Muscle layer of duodenum (tissue), 2 donors: ENCODE measurements at regions not wholly inside any gene's neighbourhood (a gene's known extent, or its start where the extent isn't known, plus 50 kb on each side); places are given as distances from the start of the nearest gene placed in this dataset.

Source experiments
- H3K27ac ChIP-seq: one replicate; pipeline ENCODE4 v1.7.0; 2013; ENCODE audit warnings: mild to moderate bottlenecking, low read length
- H3K27me3 ChIP-seq: one replicate; pipeline ENCODE4 v1.7.0; 2013; ENCODE audit warnings: low read depth, mild to moderate bottlenecking, control low read depth, low read length
- H3K36me3 ChIP-seq, 2 donors: one replicate each; pipeline ENCODE4 v1.7.0; 2013; ENCODE audit warnings: low read length in 2 of 2, control low read depth in 1 of 2, mild to moderate bottlenecking in 1 of 2; ENCODE audit not compliant: insufficient read depth in 2 of 2, control insufficient read depth in 1 of 2
- H3K4me1 ChIP-seq, 2 donors: one replicate each; pipeline ENCODE4 v1.7.0; 2013; ENCODE audit warnings: low read length in 2 of 2, mild to moderate bottlenecking in 2 of 2, control low read depth in 1 of 2, moderate library complexity in 1 of 2; ENCODE audit not compliant: insufficient read depth in 2 of 2, control insufficient read depth in 1 of 2
- H3K4me3 ChIP-seq, 2 donors: one replicate each; pipeline ENCODE4 v1.7.0; 2013; ENCODE audit warnings: low read length in 2 of 2, low read depth in 1 of 2, mild to moderate bottlenecking in 1 of 2
- H3K9me3 ChIP-seq, 2 donors: one replicate each; pipeline ENCODE4 v1.7.0; 2013; ENCODE audit warnings: low read length in 2 of 2, control low read depth in 1 of 2, mild to moderate bottlenecking in 1 of 2; ENCODE audit not compliant: control insufficient read depth in 1 of 2
- donor health status: healthy.

DNA sequence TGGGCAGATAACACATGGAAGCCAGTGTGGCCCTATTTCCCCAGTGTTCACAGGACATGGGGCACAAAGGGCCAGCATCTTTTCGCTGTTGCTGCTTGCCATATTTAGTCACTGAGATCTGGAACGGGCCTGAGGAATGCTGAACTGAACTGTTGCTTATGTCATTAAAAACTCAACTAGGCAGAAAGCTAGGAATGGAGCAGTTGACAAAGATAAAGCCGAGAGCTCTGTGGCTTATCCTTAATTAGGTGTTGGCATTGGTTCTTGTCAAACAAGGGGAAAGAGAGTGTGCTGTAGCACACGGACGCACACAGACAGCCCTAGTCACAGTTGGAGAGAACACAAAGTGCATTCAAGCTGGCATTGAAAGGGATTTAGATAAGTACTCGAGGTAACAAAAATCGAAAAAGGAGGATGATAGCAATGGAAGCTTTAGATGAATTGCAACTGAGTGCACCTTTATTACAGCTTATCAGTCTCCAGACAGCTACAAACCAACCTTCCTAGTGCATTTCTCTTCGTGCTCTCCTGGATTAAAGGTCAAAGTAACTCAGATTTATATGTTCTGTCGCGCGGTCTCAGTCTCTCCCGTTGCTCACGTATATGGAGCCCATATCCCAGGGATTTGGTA is 450.2 kb upstream of the ZNF608 start:
- Histone ChIP-seq H3K27me3 (no peaks in the 10 kb centered on the region), H3K27ac (no peak overlapping the region), H3K4me1 (peaks cover 8 to 24% of the 10 kb centered on the region in 2 donors), H3K9me3 (no peaks in the 10 kb centered on the region), H3K4me3 (no peak overlapping the region), H3K36me3 (no peaks in the 10 kb centered on the region)

GRCh38 chr5:125197321-125197720 is 450.9 kb upstream of the ZNF608 start:
- no peak overlapping the region for H3K27ac ChIP-seq
- H3K9me3 ChIP-seq, result no peaks in the 10 kb centered on the region
- H3K4me1 ChIP-seq, result peaks cover 8 to 24% of the 10 kb centered on the region in 2 donors
- no peaks in the 10 kb centered on the region for H3K27me3 ChIP-seq
- no peaks in the 10 kb centered on the region for H3K36me3 ChIP-seq
- no peak overlapping the region for H3K4me3 ChIP-seq

- Histone ChIP-seq H3K4me1 (peaks cover 8 to 24% of the 10 kb centered on the region in 2 donors), H3K9me3 (no peaks in the 10 kb centered on the region), H3K36me3 (no peaks in the 10 kb centered on the region), H3K4me3 (no peak overlapping the region), H3K27ac (no peak overlapping the region), H3K27me3 (no peaks in the 10 kb centered on the region)
These were observed 452.0 kb upstream of the ZNF608 start for GRCh38 chr5:125198270-125198974.

DNA sequence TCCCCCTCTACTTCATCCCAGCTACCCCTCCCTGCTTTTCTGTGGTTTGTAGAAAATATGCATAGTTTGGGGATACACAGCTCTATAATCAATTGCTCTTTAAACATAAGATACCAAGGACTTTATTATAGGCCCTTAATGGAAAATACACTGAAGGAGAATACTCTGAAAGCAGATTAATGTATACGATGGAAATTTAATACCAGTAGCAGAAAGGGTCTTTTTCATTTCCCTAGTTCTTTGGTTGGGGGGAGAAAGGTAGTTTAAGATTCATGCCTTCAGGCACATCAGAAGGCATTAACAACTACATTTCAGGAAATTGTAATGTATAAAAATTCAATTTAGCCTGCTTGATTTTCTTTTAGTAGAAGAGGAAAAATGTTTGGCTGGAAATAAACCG is 452.9 kb upstream of the ZNF608 start:
- no peaks in the 10 kb centered on the region for H3K36me3 ChIP-seq
- no peaks in the 10 kb centered on the region for H3K27me3 ChIP-seq
- H3K4me1 ChIP-seq, result peaks cover 8 to 24% of the 10 kb centered on the region in 2 donors
- no peaks in the 10 kb centered on the region for H3K9me3 ChIP-seq
- no peak overlapping the region for H3K27ac ChIP-seq
- no peak overlapping the region for H3K4me3 ChIP-seq

- no peak overlapping the region for H3K27ac ChIP-seq
- H3K4me3 ChIP-seq, result peak overlapping the region; percentile 34 to 51
- H3K4me1 ChIP-seq, result peaks cover 8 to 24% of the 10 kb centered on the region in 2 donors
- no peaks in the 10 kb centered on the region for H3K36me3 ChIP-seq
- no peaks in the 10 kb centered on the region for H3K9me3 ChIP-seq
- H3K27me3 ChIP-seq, result no peaks in the 10 kb centered on the region
These were observed 453.8 kb upstream of the ZNF608 start for GRCh38 chr5:125199968-125200865.

DNA sequence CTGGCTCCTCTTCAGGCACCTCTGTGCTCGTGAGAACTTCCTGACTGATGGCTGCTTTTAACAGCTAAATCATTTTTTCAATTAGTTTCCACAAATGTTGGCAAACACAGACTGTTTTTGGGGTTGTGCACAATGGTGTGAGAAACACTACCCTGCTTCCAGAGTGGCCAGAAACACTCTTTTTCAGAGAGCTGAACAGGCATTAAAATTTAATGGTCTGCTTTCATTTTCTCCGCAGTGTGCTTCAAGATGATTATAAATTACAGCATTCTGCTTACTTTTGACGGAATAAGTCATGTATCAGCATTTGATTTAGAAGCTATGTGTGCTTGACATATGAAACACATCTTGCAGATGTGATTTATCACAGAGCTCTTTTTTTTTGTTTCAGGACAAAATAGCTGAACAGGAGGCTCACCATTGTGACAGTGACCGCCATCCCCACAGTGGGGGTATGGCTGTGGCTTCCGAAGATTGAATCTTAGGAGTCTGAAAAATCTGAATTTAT is 454.5 kb upstream of the ZNF608 start:
- Histone ChIP-seq H3K36me3 (no peaks in the 10 kb centered on the region), H3K9me3 (no peaks in the 10 kb centered on the region), H3K27me3 (no peaks in the 10 kb centered on the region), H3K4me1 (peaks cover 8 to 24% of the 10 kb centered on the region in 2 donors), H3K4me3 (peak overlapping the region; percentile 34 to 51), H3K27ac (no peak overlapping the region)

DNA sequence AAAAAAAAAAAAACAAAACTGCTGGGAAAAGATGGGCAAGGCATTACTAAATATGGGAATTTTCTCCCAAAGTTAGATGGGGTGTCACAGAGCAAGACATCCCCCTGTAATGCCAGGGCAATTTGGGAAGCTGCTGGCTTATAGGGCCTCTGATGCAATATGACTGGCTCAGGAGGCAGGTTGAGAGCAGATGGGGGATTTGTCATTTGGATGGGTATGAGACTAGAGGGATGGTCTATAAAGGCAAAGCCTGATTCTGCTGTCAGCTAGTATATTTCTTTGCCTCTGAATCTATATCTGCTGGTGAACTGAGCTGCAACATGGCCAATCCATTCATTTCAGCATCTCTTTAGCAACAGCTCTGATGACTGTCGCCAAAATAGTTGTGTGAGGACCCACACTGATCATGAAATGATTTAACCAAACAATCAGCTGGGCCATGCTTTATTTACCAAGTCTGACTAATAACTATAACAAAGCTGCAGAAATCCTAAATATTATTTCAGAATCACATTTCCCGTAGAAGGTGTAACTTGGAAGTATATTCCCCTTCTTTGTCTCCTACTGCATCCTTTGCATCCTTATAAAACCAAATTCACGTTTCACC is 455.1 kb upstream of the ZNF608 start:
- H3K27me3 ChIP-seq, result no peaks in the 10 kb centered on the region
- no peaks in the 10 kb centered on the region for H3K9me3 ChIP-seq
- peaks cover 8 to 21% of the 10 kb centered on the region in 2 donors for H3K4me1 ChIP-seq
- no peak overlapping the region for H3K27ac ChIP-seq
- H3K36me3 ChIP-seq, result no peaks in the 10 kb centered on the region
- H3K4me3 ChIP-seq, result no peak overlapping the region

- no peaks in the 10 kb centered on the region for H3K27me3 ChIP-seq
- H3K9me3 ChIP-seq, result no peaks in the 10 kb centered on the region
- H3K4me3 ChIP-seq, result no peak overlapping the region
- no peaks in the 10 kb centered on the region for H3K36me3 ChIP-seq
- peaks cover 0 to 16% of the 10 kb centered on the region in 2 donors for H3K4me1 ChIP-seq
- no peak overlapping the region for H3K27ac ChIP-seq
These were observed 455.9 kb upstream of the ZNF608 start for GRCh38 chr5:125202353-125202752.

- no peak overlapping the region for H3K27ac ChIP-seq
- no peaks in the 10 kb centered on the region for H3K9me3 ChIP-seq
- no peaks in the 10 kb centered on the region for H3K27me3 ChIP-seq
- no peaks in the 10 kb centered on the region for H3K36me3 ChIP-seq
- H3K4me3 ChIP-seq, result no peak overlapping the region
- peaks cover 0 to 14% of the 10 kb centered on the region in 2 donors for H3K4me1 ChIP-seq
These were observed 456.5 kb upstream of the ZNF608 start for GRCh38 chr5:125202871-125203438.

GRCh38 chr5:125203912-125204311 is 457.5 kb upstream of the ZNF608 start:
- no peak overlapping the region for H3K4me3 ChIP-seq
- H3K4me1 ChIP-seq, result peaks cover 0 to 5% of the 10 kb centered on the region in 2 donors
- no peaks in the 10 kb centered on the region for H3K9me3 ChIP-seq
- H3K27me3 ChIP-seq, result no peaks in the 10 kb centered on the region
- H3K27ac ChIP-seq, result no peak overlapping the region
- H3K36me3 ChIP-seq, result no peaks in the 10 kb centered on the region
